ENCODE measurements at regions not wholly inside any gene's neighbourhood (a gene's known extent, or its start where the extent isn't known, plus 50 kb on each side); places are given as distances from the start of the nearest gene placed in this dataset.

DNA sequence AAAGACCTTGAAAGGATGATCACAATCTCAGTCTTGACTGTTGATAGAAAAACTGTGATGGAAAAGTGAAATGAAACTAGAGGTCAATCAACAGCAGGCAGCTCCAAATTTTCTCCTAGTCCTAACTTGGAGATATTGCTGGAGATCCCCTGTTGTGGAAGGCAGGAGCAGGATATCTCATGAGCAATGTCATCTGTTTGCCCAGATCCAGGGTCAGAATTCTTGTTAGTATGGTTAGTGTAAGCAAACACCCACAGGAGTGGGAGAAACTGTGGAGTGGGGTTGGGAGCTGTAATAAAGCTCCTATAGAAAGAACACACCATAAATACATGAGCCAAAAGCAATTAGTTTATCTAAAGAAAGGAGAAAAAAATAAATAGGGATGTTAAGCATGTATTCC lies 169.0 kb downstream of the AKR1D1 start:
- no peak for TF ChIP-seq POLR2AphosphoS5 (IDR thresholded peaks at IDR 0.05; ENCODE audit: borderline replicate concordance, low read depth, low read length)
- no peak for TF ChIP-seq EZH2 (IDR thresholded peaks at IDR 0.05)
